Adrenal gland (tissue), 5 donors: ENCODE measurements at regions not wholly inside any gene's neighbourhood (a gene's known extent, or its start where the extent isn't known, plus 50 kb on each side); places are given as distances from the start of the nearest gene placed in this dataset.

Source experiments
- CTCF ChIP-seq, 6 experiments: fragments of 450-650 bp in 4 of 6; fragments of 200-600 bp in 2 of 6; sonication (generic) in 1 of 6; IDR thresholded peaks; 1 replicate in 5 of 6; 2 replicates in 1 of 6; pipeline versions ENCODE4 v1.5.1 to v1.8.0; 2016 to 2021; ENCODE audit warnings: antibody characterized with exemption in 6 of 6, mild to moderate bottlenecking in 2 of 6, moderate library complexity in 1 of 6
- POLR2A ChIP-seq, 2 donors: fragments of 450-650 bp; IDR thresholded peaks; one replicate each; pipeline ENCODE4 v1.6.1; 2017; ENCODE audit warnings: antibody characterized with exemption in 2 of 2, mild to moderate bottlenecking in 2 of 2, moderate library complexity in 1 of 2
- donor health status: DM: no; HTN: no; CAD: no.

DNA sequence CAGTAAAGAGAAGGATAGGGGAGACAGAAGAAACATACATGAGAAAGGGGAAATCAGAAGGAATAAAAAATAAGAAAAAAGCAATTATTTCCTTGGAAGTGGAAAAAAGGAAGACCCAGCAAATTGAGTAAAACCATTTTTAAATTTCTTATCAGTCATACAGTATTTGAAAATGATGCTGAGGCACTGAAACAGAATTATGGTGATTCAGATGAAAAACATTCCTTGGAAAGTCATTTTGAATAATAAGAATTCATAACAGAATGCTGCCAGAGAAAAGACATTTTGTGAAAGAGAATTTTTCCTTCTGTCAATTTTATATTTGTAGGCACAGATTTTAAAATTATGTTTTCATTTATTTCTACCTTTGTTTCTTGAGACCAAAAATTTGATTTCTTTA, 895.5 kb upstream of the EPHA5 start:
- TF ChIP-seq CTCF (IDR thresholded peaks at IDR 0.05) (no peak), POLR2A (IDR thresholded peaks at IDR 0.05) (no peak)
